K562 (cell line): ENCODE measurements at regions not wholly inside any gene's neighbourhood (a gene's known extent, or its start where the extent isn't known, plus 50 kb on each side); places are given as distances from the start of the nearest gene placed in this dataset.

ENCODE experiments used
- CC2D1A ChIP-seq: fragments of 450-650 bp; IDR thresholded peaks from 2 replicates; pipeline ENCODE4 v1.6.1; 2017; ENCODE audit warnings: mild to moderate bottlenecking
- CHD1 ChIP-seq: fragments of 200-600 bp; sonication (generic); IDR thresholded peaks from one replicate; pipeline ENCODE4 v1.6.1; 2012; ENCODE audit warnings: mild to moderate bottlenecking, moderate library complexity, low read length, inconsistent platforms
- DNMT1 ChIP-seq: fragments of 450-650 bp; IDR thresholded peaks from 2 replicates; pipeline ENCODE4 v1.6.1; 2016; ENCODE audit warnings: antibody characterized with exemption, mild to moderate bottlenecking
- KDM4B ChIP-seq, 2 experiments: fragments of 450-650 bp in 1 of 2; sonication (generic) in 1 of 2; IDR thresholded peaks; 2 replicates each; pipeline ENCODE4 v1.6.1; 2016 to 2017; ENCODE audit warnings: borderline replicate concordance in 2 of 2, antibody characterized with exemption in 1 of 2, low read depth in 1 of 2, mild to moderate bottlenecking in 1 of 2
- MLX ChIP-seq, 2 experiments: fragments of 450-650 bp in 1 of 2; sonication (generic) in 1 of 2; formaldehyde crosslinking; conservative IDR thresholded peaks; 2 replicates each; pipeline versions ENCODE4 v1.4.0 to v1.8.1; 2020 to 2022; ENCODE audit warnings: mild to moderate bottlenecking in 1 of 2, missing genetic modification reagents in 1 of 2
- MYBL2 ChIP-seq, 2 experiments: fragments of 450-650 bp in 1 of 2; sonication (generic) in 1 of 2; formaldehyde crosslinking in 1 of 2; IDR thresholded peaks; 2 replicates each; pipeline versions ENCODE4 v1.6.1 to v1.8.1; 2017 to 2022; ENCODE audit warnings: borderline replicate concordance in 1 of 2, inconsistent platforms in 1 of 2, low read depth in 1 of 2, mild to moderate bottlenecking in 1 of 2, missing genetic modification reagents in 1 of 2, moderate library complexity in 1 of 2
- NR2F6 ChIP-seq: fragments of 450-650 bp; formaldehyde crosslinking; IDR thresholded peaks from 2 replicates; pipeline ENCODE4 v1.4.0; 2020; ENCODE audit warnings: mild to moderate bottlenecking
- PHB2 ChIP-seq: fragments of 450-650 bp; IDR thresholded peaks from 2 replicates; pipeline ENCODE4 v1.6.1; 2017; ENCODE audit warnings: low read depth
- POU5F1 ChIP-seq: fragments of 150-350 bp; IDR thresholded peaks from 2 replicates; pipeline ENCODE4 v1.6.1; 2014; ENCODE audit warnings: borderline replicate concordance, low read length, low read depth, mild to moderate bottlenecking; ENCODE audit not compliant: partially characterized antibody
- RB1 ChIP-seq: fragments of 450-650 bp; IDR thresholded peaks from 2 replicates; pipeline ENCODE4 v1.6.1; 2017; ENCODE audit warnings: low read depth, mild to moderate bottlenecking
- RBFOX2 ChIP-seq: fragments of 200-400 bp; formaldehyde crosslinking; IDR thresholded peaks from 2 replicates; pipeline ENCODE4 v1.6.1; 2017; ENCODE audit warnings: low read depth, mild to moderate bottlenecking, low read length, moderate library complexity
- SMARCE1 ChIP-seq: fragments of 450-650 bp; IDR thresholded peaks from 2 replicates; pipeline ENCODE4 v1.7.1; 2016; ENCODE audit warnings: mild to moderate bottlenecking
- ZNF212 ChIP-seq: fragments of 450-650 bp; formaldehyde crosslinking; IDR thresholded peaks from 2 replicates; pipeline ENCODE4 v1.4.0; 2020; ENCODE audit warnings: mild to moderate bottlenecking
- ZNF77 ChIP-seq: fragments of 250-450 bp; sonication (Bioruptor Pico); IDR thresholded peaks from 2 replicates; pipeline ENCODE4 v1.5.0; 2020
- ZNF778 ChIP-seq: fragments of 450-650 bp; formaldehyde crosslinking; IDR thresholded peaks from 2 replicates; pipeline ENCODE4 v1.4.0; 2020; ENCODE audit warnings: mild to moderate bottlenecking, moderate library complexity
- TF ChIP-seq, protein P1 (sequence below): fragments of 200-600 bp; sonication (generic); IDR thresholded peaks from one replicate; pipeline ENCODE4 v1.6.1; 2012; ENCODE audit warnings: mild to moderate bottlenecking, low read depth, low read length, inconsistent platforms

- TF ChIP-seq NR2F6 (CRISPR knock-in tag) = no peak
- TF ChIP-seq CC2D1A = peak; percentile 68; the same call in 1 of the 2 replicates
- peak; percentile 37 for TF ChIP-seq CHD1
- TF ChIP-seq MLX (CRISPR knock-in tag; conservative IDR thresholded peaks at IDR 0.05) = no peak
- no peak for TF ChIP-seq RB1
- no peak for TF ChIP-seq POU5F1
- no peak for TF ChIP-seq SMARCE1
- no peak for TF ChIP-seq PHB2
- TF ChIP-seq DNMT1 = no peak
- TF ChIP-seq ZNF778 = no peak
- TF ChIP-seq ZNF77 = no peak
- TF ChIP-seq RBFOX2 = peak; percentile 33; the same call in 1 of the 2 replicates
- TF ChIP-seq KDM4B (IDR thresholded peaks at IDR 0.05; ENCODE audit: borderline replicate concordance in 2 of 2, low read depth in 1 of 2) = peak in 1 of 2 experiments; percentile 77; a peak in 1 of 4 replicates
- TF ChIP-seq, protein P1, sequence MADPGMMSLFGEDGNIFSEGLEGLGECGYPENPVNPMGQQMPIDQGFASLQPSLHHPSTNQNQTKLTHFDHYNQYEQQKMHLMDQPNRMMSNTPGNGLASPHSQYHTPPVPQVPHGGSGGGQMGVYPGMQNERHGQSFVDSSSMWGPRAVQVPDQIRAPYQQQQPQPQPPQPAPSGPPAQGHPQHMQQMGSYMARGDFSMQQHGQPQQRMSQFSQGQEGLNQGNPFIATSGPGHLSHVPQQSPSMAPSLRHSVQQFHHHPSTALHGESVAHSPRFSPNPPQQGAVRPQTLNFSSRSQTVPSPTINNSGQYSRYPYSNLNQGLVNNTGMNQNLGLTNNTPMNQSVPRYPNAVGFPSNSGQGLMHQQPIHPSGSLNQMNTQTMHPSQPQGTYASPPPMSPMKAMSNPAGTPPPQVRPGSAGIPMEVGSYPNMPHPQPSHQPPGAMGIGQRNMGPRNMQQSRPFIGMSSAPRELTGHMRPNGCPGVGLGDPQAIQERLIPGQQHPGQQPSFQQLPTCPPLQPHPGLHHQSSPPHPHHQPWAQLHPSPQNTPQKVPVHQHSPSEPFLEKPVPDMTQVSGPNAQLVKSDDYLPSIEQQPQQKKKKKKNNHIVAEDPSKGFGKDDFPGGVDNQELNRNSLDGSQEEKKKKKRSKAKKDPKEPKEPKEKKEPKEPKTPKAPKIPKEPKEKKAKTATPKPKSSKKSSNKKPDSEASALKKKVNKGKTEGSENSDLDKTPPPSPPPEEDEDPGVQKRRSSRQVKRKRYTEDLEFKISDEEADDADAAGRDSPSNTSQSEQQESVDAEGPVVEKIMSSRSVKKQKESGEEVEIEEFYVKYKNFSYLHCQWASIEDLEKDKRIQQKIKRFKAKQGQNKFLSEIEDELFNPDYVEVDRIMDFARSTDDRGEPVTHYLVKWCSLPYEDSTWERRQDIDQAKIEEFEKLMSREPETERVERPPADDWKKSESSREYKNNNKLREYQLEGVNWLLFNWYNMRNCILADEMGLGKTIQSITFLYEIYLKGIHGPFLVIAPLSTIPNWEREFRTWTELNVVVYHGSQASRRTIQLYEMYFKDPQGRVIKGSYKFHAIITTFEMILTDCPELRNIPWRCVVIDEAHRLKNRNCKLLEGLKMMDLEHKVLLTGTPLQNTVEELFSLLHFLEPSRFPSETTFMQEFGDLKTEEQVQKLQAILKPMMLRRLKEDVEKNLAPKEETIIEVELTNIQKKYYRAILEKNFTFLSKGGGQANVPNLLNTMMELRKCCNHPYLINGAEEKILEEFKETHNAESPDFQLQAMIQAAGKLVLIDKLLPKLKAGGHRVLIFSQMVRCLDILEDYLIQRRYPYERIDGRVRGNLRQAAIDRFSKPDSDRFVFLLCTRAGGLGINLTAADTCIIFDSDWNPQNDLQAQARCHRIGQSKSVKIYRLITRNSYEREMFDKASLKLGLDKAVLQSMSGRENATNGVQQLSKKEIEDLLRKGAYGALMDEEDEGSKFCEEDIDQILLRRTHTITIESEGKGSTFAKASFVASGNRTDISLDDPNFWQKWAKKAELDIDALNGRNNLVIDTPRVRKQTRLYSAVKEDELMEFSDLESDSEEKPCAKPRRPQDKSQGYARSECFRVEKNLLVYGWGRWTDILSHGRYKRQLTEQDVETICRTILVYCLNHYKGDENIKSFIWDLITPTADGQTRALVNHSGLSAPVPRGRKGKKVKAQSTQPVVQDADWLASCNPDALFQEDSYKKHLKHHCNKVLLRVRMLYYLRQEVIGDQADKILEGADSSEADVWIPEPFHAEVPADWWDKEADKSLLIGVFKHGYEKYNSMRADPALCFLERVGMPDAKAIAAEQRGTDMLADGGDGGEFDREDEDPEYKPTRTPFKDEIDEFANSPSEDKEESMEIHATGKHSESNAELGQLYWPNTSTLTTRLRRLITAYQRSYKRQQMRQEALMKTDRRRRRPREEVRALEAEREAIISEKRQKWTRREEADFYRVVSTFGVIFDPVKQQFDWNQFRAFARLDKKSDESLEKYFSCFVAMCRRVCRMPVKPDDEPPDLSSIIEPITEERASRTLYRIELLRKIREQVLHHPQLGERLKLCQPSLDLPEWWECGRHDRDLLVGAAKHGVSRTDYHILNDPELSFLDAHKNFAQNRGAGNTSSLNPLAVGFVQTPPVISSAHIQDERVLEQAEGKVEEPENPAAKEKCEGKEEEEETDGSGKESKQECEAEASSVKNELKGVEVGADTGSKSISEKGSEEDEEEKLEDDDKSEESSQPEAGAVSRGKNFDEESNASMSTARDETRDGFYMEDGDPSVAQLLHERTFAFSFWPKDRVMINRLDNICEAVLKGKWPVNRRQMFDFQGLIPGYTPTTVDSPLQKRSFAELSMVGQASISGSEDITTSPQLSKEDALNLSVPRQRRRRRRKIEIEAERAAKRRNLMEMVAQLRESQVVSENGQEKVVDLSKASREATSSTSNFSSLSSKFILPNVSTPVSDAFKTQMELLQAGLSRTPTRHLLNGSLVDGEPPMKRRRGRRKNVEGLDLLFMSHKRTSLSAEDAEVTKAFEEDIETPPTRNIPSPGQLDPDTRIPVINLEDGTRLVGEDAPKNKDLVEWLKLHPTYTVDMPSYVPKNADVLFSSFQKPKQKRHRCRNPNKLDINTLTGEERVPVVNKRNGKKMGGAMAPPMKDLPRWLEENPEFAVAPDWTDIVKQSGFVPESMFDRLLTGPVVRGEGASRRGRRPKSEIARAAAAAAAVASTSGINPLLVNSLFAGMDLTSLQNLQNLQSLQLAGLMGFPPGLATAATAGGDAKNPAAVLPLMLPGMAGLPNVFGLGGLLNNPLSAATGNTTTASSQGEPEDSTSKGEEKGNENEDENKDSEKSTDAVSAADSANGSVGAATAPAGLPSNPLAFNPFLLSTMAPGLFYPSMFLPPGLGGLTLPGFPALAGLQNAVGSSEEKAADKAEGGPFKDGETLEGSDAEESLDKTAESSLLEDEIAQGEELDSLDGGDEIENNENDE = no peak
- TF ChIP-seq ZNF212 (CRISPR knock-in tag) = no peak
- TF ChIP-seq MYBL2 (IDR thresholded peaks at IDR 0.05; ENCODE audit: low read depth) = no peak
- no peak for TF ChIP-seq MYBL2 (CRISPR knock-in tag; IDR thresholded peaks at IDR 0.05; ENCODE audit: borderline replicate concordance)
Measured at GRCh38 chr20:36093025-36093803, 61.3 kb upstream of the EPB41L1 start (continued).
